Tibial nerve (tissue), 4 donors: ENCODE measurements at regions not wholly inside any gene's neighbourhood (a gene's known extent, or its start where the extent isn't known, plus 50 kb on each side); places are given as distances from the start of the nearest gene placed in this dataset.
"Not testable (repeated sequence)": the region's sequence is repeated elsewhere in the genome, so short reads cannot be mapped to it uniquely, and the experiment has no call there.

Source experiments
- DNase-seq, 2 donors: peaks; one replicate each; pipeline ENCODE4 v3.0.0-alpha.2; 2019; ENCODE audit warnings: low spot score in 2 of 2
- H3K27ac ChIP-seq, 4 donors: fragments of 200-600 bp; sonication (generic) in 3 of 4; one replicate each; pipeline ENCODE4 v1.5.1; 2017 to 2019; ENCODE audit warnings: mild to moderate bottlenecking in 1 of 4
- H3K27me3 ChIP-seq, 2 donors: fragments of 200-600 bp; sonication (generic) in 1 of 2; one replicate each; pipeline versions ENCODE4 v1.5.1 to v1.6.0; 2017 to 2019
- H3K36me3 ChIP-seq, 3 donors: fragments of 200-600 bp; sonication (generic); one replicate each; pipeline ENCODE4 v1.5.1; 2018 to 2019
- H3K4me1 ChIP-seq, 4 donors: fragments of 200-600 bp; sonication (generic) in 3 of 4; one replicate each; pipeline ENCODE4 v1.5.1; 2017 to 2019
- H3K4me3 ChIP-seq, 4 donors: fragments of 200-600 bp; sonication (generic) in 3 of 4; one replicate each; pipeline ENCODE4 v1.5.1; 2017 to 2019; ENCODE audit warnings: mild to moderate bottlenecking in 1 of 4, moderate library complexity in 1 of 4
- H3K9me3 ChIP-seq, 4 donors: fragments of 200-600 bp; sonication (generic) in 3 of 4; one replicate each; pipeline ENCODE4 v1.5.1; 2017 to 2019
- EP300 ChIP-seq, 2 donors: sonication (generic); formaldehyde crosslinking; IDR thresholded peaks; one replicate each; pipeline ENCODE4 v1.6.1; 2017; ENCODE audit warnings: antibody characterized with exemption in 2 of 2, mild to moderate bottlenecking in 1 of 2
- POLR2A ChIP-seq, 2 donors: fragments of 450-650 bp; IDR thresholded peaks; one replicate each; pipeline ENCODE4 v1.6.1; 2017; ENCODE audit warnings: antibody characterized with exemption in 2 of 2, mild to moderate bottlenecking in 2 of 2, moderate library complexity in 2 of 2
- WGBS, 2 donors: methylation state at CpG; one replicate each; pipeline ENCODE4 v1.1.5; 2018; 5-methylcytosine and 5-hydroxymethylcytosine counted together
- TF ChIP-seq, protein P1 (sequence below), 5 experiments: fragments of 200-600 bp in 3 of 5; fragments of 450-650 bp in 2 of 5; sonication (generic) in 3 of 5; IDR thresholded peaks; one replicate each; pipeline ENCODE4 v1.5.1; 2016 to 2019; ENCODE audit warnings: antibody characterized with exemption in 5 of 5, mild to moderate bottlenecking in 3 of 5, moderate library complexity in 2 of 5

DNA sequence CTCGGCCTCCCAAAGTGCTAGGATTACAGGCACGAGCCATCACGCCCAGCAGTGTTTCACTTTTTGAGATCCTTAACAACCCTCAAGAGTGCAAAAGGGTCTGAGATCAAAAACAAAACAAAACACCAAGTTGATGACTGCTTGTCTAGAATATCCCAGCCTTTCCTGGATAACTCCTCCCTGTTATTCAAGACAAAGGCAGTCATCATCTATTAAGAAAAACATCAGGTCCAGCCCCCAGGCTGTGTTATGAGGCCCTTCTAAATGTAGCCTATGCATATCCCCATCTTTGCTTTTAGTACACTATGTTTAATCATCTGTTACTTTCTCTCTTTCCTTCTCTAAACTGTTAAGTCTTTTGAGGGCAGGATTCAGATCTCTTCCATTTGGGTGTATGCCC lies 150.1 kb upstream of the FHIT start:
- DNase-seq: no peak
- Histone ChIP-seq H3K4me3 (no peak overlapping the region), H3K9me3 (no peaks in the 10 kb centered on the region), H3K27ac (no peak overlapping the region), H3K36me3 (no peaks in the 10 kb centered on the region), H3K4me1 (no peaks in the 10 kb centered on the region), H3K27me3 (no peaks in the 10 kb centered on the region)
- no peak for TF ChIP-seq POLR2A (IDR thresholded peaks at IDR 0.05)
- TF ChIP-seq, protein P1, sequence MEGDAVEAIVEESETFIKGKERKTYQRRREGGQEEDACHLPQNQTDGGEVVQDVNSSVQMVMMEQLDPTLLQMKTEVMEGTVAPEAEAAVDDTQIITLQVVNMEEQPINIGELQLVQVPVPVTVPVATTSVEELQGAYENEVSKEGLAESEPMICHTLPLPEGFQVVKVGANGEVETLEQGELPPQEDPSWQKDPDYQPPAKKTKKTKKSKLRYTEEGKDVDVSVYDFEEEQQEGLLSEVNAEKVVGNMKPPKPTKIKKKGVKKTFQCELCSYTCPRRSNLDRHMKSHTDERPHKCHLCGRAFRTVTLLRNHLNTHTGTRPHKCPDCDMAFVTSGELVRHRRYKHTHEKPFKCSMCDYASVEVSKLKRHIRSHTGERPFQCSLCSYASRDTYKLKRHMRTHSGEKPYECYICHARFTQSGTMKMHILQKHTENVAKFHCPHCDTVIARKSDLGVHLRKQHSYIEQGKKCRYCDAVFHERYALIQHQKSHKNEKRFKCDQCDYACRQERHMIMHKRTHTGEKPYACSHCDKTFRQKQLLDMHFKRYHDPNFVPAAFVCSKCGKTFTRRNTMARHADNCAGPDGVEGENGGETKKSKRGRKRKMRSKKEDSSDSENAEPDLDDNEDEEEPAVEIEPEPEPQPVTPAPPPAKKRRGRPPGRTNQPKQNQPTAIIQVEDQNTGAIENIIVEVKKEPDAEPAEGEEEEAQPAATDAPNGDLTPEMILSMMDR (IDR thresholded peaks at IDR 0.05): no peak
- TF ChIP-seq EP300 (IDR thresholded peaks at IDR 0.05): no peak
- WGBS, 2 donors: 69 to 75% methylated on average over 3 of the region's 3 CpGs

DNA sequence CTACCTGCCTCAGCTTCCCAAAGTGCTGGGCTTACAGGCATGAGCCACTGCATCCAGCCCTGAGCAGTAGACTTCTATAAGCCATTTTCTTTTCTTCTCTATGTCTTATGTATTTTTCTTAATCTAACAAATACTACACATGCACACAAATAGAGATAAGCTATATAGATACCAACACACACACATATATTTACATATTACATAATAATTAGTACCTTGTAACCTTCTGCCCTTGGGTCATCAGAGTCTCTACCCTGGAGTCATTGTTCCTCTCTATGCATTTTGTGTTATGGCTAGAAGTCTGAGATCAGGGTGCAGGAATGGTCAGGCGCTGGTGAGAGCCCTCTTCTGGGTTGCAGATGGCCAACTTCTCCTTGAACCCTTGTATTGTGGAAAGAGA lies 154.0 kb upstream of the PTPRG start:
- 100% methylated on average over 1 of the region's 1 CpG for WGBS, 2 donors
- H3K4me3 ChIP-seq: no peak overlapping the region
- no peak overlapping the region for H3K27ac ChIP-seq
- DNase-seq: no peak
- TF ChIP-seq EP300 (IDR thresholded peaks at IDR 0.05): no peak
- TF ChIP-seq POLR2A (IDR thresholded peaks at IDR 0.05): no peak
- TF ChIP-seq, protein P1 (IDR thresholded peaks at IDR 0.05): no peak
- no peaks in the 10 kb centered on the region for H3K4me1 ChIP-seq
- H3K27me3 ChIP-seq: no peaks in the 10 kb centered on the region
- no peaks in the 10 kb centered on the region for H3K9me3 ChIP-seq
- no peaks in the 10 kb centered on the region for H3K36me3 ChIP-seq

DNA sequence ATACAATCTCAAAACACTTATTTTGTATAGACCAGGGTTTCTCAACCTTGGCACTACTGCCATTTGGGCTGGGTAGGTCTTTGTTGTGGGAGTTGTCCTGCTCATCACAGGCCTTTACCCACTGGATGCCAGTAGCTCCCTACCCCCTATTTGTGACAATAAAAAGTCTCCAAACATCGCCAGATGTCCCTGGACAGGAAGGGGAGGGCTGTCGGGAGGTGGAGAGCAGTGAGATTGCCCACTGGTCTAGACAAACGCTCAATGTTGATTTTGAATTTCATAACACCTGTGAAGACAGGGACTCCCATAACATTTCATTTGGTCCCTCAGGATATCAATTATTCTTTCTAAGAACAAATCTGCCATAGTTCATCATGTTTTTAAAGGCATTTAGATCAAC lies 151.7 kb upstream of the PTPRG start:
- Histone ChIP-seq H3K4me3 (no peak overlapping the region), H3K4me1 (no peaks in the 10 kb centered on the region), H3K9me3 (no peaks in the 10 kb centered on the region), H3K36me3 (no peaks in the 10 kb centered on the region), H3K27me3 (no peaks in the 10 kb centered on the region), H3K27ac (no peak overlapping the region)
- no peak for DNase-seq
- TF ChIP-seq EP300 (IDR thresholded peaks at IDR 0.05) (no peak), POLR2A (IDR thresholded peaks at IDR 0.05) (no peak)
- TF ChIP-seq, protein P1 (IDR thresholded peaks at IDR 0.05): no peak
- 67 to 82% methylated on average over 3 of the region's 3 CpGs for WGBS, 2 donors

DNA sequence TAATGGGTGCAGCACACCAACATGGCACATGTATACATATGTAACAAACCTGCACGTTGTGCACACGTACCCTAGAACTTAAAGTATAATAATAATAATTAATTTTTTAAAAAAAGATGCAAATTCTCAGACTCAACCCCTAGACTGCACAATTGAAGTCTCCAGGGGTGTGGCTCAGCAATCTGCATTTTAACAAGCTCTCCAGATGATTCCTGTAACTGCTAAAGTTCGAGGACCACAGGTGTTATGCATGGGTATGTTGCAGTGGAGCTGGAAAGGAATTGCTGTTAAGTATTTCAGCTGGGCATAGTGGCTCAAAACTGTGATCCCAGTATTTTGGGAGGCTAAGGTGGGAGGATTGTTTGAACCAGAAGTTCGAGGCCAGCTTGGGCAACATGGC lies 151.0 kb upstream of the PTPRG start:
- H3K9me3 ChIP-seq, H3K36me3 ChIP-seq, H3K4me3 ChIP-seq, DNase-seq, H3K4me1 ChIP-seq, H3K27me3 ChIP-seq, H3K27ac ChIP-seq: not testable (repeated sequence)
- WGBS, 2 donors: 66 to 85% methylated on average over 4 of the region's 4 CpGs

DNA sequence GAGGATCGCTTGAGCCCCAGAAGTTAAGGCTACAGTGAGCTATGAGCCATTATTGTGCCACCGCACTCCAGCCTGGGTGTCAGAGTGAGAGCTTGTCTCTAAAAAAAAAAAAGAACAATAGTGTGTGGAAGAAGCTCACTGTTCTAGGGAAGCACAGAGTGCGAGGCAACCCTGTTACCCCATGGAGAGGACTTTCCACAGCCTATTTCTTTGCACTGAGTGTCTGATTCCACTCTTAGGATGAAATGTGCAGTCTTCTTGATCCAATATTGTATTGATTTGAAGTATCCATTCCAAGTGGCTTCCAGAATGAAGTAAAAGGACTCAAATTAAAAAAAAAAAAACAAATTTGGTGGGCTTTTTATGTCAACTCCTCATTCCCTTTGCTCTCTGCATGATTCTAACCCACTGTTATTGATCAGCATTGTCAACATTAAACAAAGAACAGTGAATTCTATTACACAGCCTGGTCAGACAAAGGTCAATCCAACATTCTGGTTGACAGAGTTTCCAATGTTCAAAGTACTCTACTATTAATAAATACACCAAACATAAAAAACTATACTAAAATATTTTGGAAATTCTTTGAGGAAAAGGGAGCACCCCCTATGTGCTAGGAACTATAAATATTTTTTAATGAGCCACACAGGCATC lies 150.2 kb upstream of the PTPRG start:
- H3K4me3 ChIP-seq: no peak overlapping the region
- no peaks in the 10 kb centered on the region for H3K36me3 ChIP-seq
- no peaks in the 10 kb centered on the region for H3K4me1 ChIP-seq
- TF ChIP-seq POLR2A (IDR thresholded peaks at IDR 0.05): no peak
- TF ChIP-seq EP300 (IDR thresholded peaks at IDR 0.05): no peak
- TF ChIP-seq, protein P1 (IDR thresholded peaks at IDR 0.05): no peak
- no peaks in the 10 kb centered on the region for H3K9me3 ChIP-seq
- H3K27ac ChIP-seq: no peak overlapping the region
- H3K27me3 ChIP-seq: no peaks in the 10 kb centered on the region
- WGBS, 2 donors: 92 to 96% methylated on average over 3 of the region's 3 CpGs
- DNase-seq: no peak

DNA sequence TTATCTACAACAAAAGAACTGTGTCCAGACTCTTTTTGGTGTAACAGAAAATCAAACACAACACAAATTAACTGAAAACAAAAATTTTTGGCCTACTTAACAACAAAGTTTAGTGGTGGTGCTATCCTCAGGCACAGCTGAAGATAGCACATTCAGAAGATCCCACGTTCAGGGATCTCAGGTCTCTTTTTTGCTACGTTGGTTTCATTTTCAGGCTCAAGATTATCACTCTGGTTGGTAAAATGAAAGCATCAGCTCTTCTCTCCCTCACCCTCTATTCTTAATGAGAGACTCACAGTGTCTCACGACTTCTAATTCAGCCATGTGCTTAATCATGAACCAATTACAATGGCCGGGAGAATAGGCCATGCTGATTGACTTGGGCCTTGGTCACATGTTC lies 146.9 kb upstream of the PTPRG start:
- DNase-seq: no peak
- H3K27ac ChIP-seq: no peak overlapping the region
- TF ChIP-seq, protein P1 (IDR thresholded peaks at IDR 0.05): no peak
- TF ChIP-seq POLR2A (IDR thresholded peaks at IDR 0.05) (no peak), EP300 (IDR thresholded peaks at IDR 0.05) (no peak)
- H3K4me3 ChIP-seq: no peak overlapping the region
- H3K27me3 ChIP-seq: no peaks in the 10 kb centered on the region
- H3K4me1 ChIP-seq: peaks cover 0 to 15% (median 0%) of the 10 kb centered on the region in 4 donors
- H3K36me3 ChIP-seq: no peaks in the 10 kb centered on the region
- H3K9me3 ChIP-seq: no peaks in the 10 kb centered on the region
- 83 to 87% methylated on average over 4 of the region's 4 CpGs for WGBS, 2 donors
